ENCODE measurements at regions not wholly inside any gene's neighbourhood (a gene's known extent, or its start where the extent isn't known, plus 50 kb on each side); places are given as distances from the start of the nearest gene placed in this dataset.

DNA sequence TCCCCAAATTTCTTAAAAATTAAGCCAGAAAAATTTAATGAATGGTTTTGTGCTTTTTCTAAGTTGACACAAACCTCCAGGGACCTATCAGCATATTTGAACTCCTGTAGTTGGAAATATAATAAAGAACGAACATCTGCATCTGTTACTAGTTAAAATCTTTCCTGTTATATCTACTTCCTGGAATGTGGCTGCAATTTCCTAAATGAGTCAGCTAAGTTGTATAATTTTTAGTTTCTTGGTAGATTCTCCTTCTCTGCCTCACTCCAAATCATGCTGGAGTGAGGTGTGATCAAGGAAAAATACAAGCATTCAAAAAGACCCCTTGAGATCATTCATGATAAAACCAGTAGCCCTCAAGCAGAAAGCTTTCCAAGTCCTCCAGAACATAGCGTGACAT lies 106.2 kb upstream of the MCTP2 start:
- H3K27ac ChIP-seq = no peak overlapping the region
- 50 to 54% methylated on average over 2 of the region's 2 CpGs for WGBS, 2 donors
- no peaks in the 10 kb centered on the region for H3K4me1 ChIP-seq
- TF ChIP-seq POLR2A (IDR thresholded peaks at IDR 0.05) = no peak
- TF ChIP-seq, protein P1, sequence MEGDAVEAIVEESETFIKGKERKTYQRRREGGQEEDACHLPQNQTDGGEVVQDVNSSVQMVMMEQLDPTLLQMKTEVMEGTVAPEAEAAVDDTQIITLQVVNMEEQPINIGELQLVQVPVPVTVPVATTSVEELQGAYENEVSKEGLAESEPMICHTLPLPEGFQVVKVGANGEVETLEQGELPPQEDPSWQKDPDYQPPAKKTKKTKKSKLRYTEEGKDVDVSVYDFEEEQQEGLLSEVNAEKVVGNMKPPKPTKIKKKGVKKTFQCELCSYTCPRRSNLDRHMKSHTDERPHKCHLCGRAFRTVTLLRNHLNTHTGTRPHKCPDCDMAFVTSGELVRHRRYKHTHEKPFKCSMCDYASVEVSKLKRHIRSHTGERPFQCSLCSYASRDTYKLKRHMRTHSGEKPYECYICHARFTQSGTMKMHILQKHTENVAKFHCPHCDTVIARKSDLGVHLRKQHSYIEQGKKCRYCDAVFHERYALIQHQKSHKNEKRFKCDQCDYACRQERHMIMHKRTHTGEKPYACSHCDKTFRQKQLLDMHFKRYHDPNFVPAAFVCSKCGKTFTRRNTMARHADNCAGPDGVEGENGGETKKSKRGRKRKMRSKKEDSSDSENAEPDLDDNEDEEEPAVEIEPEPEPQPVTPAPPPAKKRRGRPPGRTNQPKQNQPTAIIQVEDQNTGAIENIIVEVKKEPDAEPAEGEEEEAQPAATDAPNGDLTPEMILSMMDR (IDR thresholded peaks at IDR 0.05) = no peak
- no peaks in the 10 kb centered on the region for H3K36me3 ChIP-seq (ENCODE audit: low read depth, missing control alignments)
- H3K9me3 ChIP-seq = no peaks in the 10 kb centered on the region
- intact Hi-C loops (cut with DNase I; ENCODE audit: low total_unique reads) = loop anchor here (10.0 kb wide), 1 partner anchor 1090 kb away; no protein-coding TSS in a partner anchor
- H3K4me3 ChIP-seq = no peak overlapping the region
- no peaks in the 10 kb centered on the region for H3K27me3 ChIP-seq
- no peak for DNase-seq

DNA sequence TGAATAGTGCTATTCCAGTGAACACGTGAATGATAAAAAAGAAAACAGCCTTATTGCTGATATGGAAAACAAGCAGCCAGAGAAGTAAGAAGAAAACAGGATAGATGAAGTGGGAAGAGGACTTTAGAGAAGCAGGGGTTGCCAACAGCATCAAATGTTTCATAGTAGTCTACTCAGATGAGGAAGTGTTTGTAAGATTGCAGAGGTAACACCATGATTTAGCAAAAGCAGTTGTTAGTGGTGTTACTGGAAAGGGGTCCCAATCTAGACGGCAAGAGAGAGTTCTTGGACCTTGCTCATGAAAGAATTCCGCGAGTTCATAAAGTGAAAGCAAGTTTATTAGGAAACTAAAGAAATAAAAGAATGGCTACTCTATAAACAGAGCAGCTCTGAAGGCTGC lies 108.8 kb upstream of the MCTP2 start:
- H3K4me3 ChIP-seq = no peak overlapping the region
- H3K27ac ChIP-seq = no peak overlapping the region
- WGBS, 2 donors = 81 to 91% methylated on average over 4 of the region's 4 CpGs
- H3K9me3 ChIP-seq = no peaks in the 10 kb centered on the region
- H3K4me1 ChIP-seq = no peaks in the 10 kb centered on the region
- H3K27me3 ChIP-seq = no peaks in the 10 kb centered on the region
- intact Hi-C loops (cut with DNase I; ENCODE audit: low total_unique reads) = loop anchor here (10.0 kb wide), 1 partner anchor 1088 kb away; no protein-coding TSS in a partner anchor
- DNase-seq = no peak
- no peak for TF ChIP-seq POLR2A (IDR thresholded peaks at IDR 0.05)
- TF ChIP-seq, protein P1 (IDR thresholded peaks at IDR 0.05) = no peak
- H3K36me3 ChIP-seq (ENCODE audit: low read depth, missing control alignments) = no peaks in the 10 kb centered on the region

DNA sequence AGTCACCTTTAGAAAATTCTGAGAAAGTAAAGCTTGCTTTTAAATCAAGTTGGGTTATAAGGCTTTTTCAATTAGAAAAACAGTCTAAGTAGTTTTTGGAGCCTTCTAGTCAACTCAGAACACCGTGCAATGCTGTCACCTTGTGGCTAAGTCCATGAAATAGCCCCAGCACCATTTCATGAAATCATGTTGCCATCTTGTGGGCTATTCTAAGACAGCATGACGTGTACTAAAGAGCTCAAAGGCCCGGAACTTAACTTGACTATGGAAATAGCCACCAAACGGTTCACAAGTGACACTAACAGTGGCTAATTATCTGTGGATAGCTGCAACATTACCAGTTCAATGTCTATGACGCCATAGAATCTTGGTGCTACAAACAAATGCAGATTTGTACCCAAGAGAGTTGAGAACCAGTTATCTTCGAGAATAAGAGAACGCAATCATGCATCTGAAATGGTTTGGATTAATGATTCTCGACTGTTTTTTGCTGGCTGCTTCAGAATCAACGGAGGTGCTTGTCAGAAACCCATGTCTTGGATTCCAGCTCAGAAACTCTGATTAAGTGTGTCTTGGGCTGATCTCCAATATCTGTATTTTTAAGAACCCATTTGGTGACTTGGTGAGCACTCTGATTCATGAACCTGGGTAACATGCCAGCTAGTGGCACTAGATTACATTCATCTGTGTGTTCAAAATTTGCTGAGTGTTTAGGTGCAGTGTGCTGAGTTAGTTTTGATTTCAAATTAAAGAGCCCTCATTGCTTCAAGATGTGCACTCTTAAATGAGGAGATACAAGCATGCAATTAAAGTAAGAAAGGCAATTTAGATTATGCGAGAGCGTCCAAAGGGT lies 111.2 kb upstream of the MCTP2 start:
- H3K27me3 ChIP-seq = no peaks in the 10 kb centered on the region
- H3K27ac ChIP-seq = peak overlapping the region in 1 of 2 donors; percentile 34
- WGBS, 2 donors = 58 to 59% methylated on average over 11 of the region's 11 CpGs
- peak; percentile 82 for DNase-seq
- no peaks in the 10 kb centered on the region for H3K36me3 ChIP-seq (ENCODE audit: low read depth, missing control alignments)
- no peak for TF ChIP-seq POLR2A (IDR thresholded peaks at IDR 0.05)
- TF ChIP-seq, protein P1 (IDR thresholded peaks at IDR 0.05) = peak; percentile 79 to 95 (median 94)
- no peaks in the 10 kb centered on the region for H3K4me1 ChIP-seq
- intact Hi-C loops (cut with DNase I; ENCODE audit: low total_unique reads) = loop anchor here (10.0 kb wide), 1 partner anchor 1085 kb away; no protein-coding TSS in a partner anchor
- no peaks in the 10 kb centered on the region for H3K9me3 ChIP-seq
- no peak overlapping the region for H3K4me3 ChIP-seq

DNA sequence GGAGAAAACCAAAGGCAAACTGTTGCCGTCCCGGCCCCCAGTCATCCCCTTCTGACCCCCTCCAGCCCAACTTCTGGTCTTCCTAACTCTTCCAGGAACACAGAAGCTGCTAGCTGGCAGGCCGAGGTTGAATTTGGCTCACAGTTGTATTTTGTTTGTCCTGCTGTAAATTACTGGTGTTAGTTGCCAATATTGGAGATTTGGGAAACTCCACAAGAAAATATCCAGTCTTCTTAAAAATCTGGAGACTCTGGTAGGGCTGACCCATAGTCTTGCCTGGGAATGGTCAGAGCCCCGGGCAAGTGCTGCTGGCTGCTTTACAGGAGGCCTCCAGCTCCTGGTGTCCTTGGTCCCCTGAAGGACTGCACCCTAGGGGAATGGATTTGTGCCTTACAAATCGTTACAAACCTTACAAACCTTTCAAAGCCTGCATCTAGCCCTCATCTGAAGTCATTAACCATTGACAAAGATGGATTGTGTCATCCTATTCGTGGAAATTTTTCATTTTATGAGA lies 112.0 kb upstream of the MCTP2 start:
- no peaks in the 10 kb centered on the region for H3K27me3 ChIP-seq
- H3K4me3 ChIP-seq = no peak overlapping the region
- peak; percentile 41 for DNase-seq
- H3K27ac ChIP-seq = peak overlapping the region in 1 of 2 donors; percentile 34
- H3K36me3 ChIP-seq (ENCODE audit: low read depth, missing control alignments) = no peaks in the 10 kb centered on the region
- intact Hi-C loops (cut with DNase I; ENCODE audit: low total_unique reads) = no loop called here
- 40 to 41% methylated on average over 6 of the region's 6 CpGs for WGBS, 2 donors
- no peaks in the 10 kb centered on the region for H3K9me3 ChIP-seq
- no peaks in the 10 kb centered on the region for H3K4me1 ChIP-seq
- TF ChIP-seq, protein P1 (IDR thresholded peaks at IDR 0.05) = no peak
- TF ChIP-seq POLR2A (IDR thresholded peaks at IDR 0.05) = no peak

Data from testis (tissue), 2 donors.